ENCODE measurements at regions not wholly inside any gene's neighbourhood (a gene's known extent, or its start where the extent isn't known, plus 50 kb on each side); places are given as distances from the start of the nearest gene placed in this dataset.

DNA sequence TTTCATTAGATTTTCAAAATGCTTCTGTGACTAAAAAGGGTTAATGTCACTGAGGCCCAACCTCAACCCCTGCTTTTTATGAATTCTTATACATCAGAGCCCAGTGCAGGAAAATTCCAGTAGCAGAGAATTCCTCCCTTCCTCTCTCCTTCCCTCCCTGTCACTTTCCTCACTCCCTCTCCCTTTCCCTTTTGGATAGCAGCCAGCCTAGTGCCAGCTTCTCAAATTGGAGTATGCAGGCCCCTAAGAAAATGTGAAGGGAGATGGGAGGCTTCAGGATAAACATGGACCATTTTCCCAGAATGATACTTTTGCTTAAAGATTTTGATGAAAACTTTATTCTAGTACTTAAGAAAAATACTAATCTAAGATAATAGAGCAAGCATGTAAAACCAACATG is 507.4 kb downstream of the KDM4C start:
- H3K9me3 ChIP-seq (ENCODE audit: control insufficient read depth, insufficient read depth, low read depth, low read length) = no peaks in the 10 kb centered on the region
- H3K27ac ChIP-seq (ENCODE audit: extremely low read depth, low read depth, low read length) = no peak overlapping the region
- peaks cover 4% of the 10 kb centered on the region; the same call in 1 of the 2 replicates for H3K4me1 ChIP-seq (ENCODE audit: control insufficient read depth, insufficient read depth, low read length)
- ChIA-PET CTCF (no interaction called here), POLR2A (no interaction called here)
- no peak for TF ChIP-seq ZFHX2 (tag by site-specific recombination; conservative IDR thresholded peaks at IDR 0.05)
- TF ChIP-seq, protein P1, sequence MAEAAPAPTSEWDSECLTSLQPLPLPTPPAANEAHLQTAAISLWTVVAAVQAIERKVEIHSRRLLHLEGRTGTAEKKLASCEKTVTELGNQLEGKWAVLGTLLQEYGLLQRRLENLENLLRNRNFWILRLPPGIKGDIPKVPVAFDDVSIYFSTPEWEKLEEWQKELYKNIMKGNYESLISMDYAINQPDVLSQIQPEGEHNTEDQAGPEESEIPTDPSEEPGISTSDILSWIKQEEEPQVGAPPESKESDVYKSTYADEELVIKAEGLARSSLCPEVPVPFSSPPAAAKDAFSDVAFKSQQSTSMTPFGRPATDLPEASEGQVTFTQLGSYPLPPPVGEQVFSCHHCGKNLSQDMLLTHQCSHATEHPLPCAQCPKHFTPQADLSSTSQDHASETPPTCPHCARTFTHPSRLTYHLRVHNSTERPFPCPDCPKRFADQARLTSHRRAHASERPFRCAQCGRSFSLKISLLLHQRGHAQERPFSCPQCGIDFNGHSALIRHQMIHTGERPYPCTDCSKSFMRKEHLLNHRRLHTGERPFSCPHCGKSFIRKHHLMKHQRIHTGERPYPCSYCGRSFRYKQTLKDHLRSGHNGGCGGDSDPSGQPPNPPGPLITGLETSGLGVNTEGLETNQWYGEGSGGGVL (tag by site-specific recombination; IDR thresholded peaks at IDR 0.05) = 0 out of 2 replicates have a peak, but pooled peaks have one; percentile 28
- no peak for TF ChIP-seq ZNF341 (tag by site-specific recombination; IDR thresholded peaks at IDR 0.05; ENCODE audit: low read depth)
- no peak for TF ChIP-seq MZF1 (tag by site-specific recombination; IDR thresholded peaks at IDR 0.05; ENCODE audit: borderline replicate concordance)
- no peak for TF ChIP-seq ZSCAN30 (tag by site-specific recombination; IDR thresholded peaks at IDR 0.05)
- no peak for TF ChIP-seq ZXDB (tag by site-specific recombination; IDR thresholded peaks at IDR 0.05)
- TF ChIP-seq ZNF561 (tag by site-specific recombination; IDR thresholded peaks at IDR 0.05; ENCODE audit: borderline replicate concordance) = no peak
- no peak for TF ChIP-seq KLF10 (tag by site-specific recombination; IDR thresholded peaks at IDR 0.05)
- no peak overlapping the region for H3K4me3 ChIP-seq (ENCODE audit: low read depth, low read length)
- H3K36me3 ChIP-seq (ENCODE audit: control insufficient read depth in 2 of 2, insufficient read depth in 1 of 2, low read length in 2 of 2) = no peaks in the 10 kb centered on the region

DNA sequence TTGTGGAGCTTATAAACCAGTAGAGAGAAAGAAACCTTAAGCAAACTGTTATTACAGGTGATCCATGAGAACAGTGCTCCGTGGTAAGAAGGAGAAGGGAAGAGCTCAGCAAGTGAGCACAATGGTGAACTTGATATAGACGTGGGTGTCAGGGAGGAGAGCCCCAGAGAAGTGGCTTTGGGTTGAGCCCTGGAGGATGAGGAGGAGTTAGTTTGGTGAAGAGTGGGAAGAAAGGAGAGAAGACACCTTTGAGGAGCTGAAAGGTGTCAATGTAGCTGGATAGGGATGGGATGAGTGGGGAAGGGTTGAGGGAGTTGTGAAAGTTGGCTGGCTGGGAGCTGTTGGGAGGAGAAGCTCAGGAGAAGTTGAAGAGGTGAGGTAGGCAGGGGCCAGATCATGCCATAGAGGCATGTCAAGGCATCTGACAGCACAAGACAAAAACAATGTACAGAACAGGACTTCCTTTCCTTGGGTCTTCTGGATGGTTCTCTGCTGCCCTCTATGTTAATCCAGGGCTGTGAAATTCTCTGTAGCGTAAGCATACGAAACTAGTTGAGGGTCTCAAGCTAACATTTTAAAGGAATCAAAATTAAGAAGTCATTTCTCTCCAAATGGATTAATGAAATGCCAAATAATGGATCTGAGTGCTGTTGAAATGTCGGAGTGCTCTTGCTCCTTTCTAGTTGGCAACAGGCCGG is 501.9 kb downstream of the KDM4C start:
- Histone ChIP-seq H3K4me3 (ENCODE audit: low read depth, low read length) (no peak overlapping the region), H3K4me1 (ENCODE audit: control insufficient read depth, insufficient read depth, low read length) (no peaks in the 10 kb centered on the region), H3K9me3 (ENCODE audit: control insufficient read depth, insufficient read depth, low read depth, low read length) (no peaks in the 10 kb centered on the region), H3K36me3 (ENCODE audit: control insufficient read depth in 2 of 2, insufficient read depth in 1 of 2, low read length in 2 of 2) (no peaks in the 10 kb centered on the region), H3K27ac (ENCODE audit: extremely low read depth, low read depth, low read length) (no peak overlapping the region)
- ChIA-PET CTCF (interaction anchor here (1.2 kb wide), 2 partner anchors 8 to 37 kb away, joined by 3 to 5 read pairs; no protein-coding TSS in a partner anchor), POLR2A (no interaction called here)
- TF ChIP-seq EGR2 (tag by site-specific recombination; IDR thresholded peaks at IDR 0.05; ENCODE audit: low read depth) = peak; percentile 83
- TF ChIP-seq ZFHX2 (tag by site-specific recombination; conservative IDR thresholded peaks at IDR 0.05) = peak; percentile 58
- TF ChIP-seq, protein P2, sequence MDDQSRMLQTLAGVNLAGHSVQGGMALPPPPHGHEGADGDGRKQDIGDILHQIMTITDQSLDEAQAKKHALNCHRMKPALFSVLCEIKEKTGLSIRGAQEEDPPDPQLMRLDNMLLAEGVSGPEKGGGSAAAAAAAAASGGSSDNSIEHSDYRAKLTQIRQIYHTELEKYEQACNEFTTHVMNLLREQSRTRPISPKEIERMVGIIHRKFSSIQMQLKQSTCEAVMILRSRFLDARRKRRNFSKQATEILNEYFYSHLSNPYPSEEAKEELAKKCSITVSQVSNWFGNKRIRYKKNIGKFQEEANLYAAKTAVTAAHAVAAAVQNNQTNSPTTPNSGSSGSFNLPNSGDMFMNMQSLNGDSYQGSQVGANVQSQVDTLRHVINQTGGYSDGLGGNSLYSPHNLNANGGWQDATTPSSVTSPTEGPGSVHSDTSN (CRISPR knock-in tag; IDR thresholded peaks at IDR 0.05) = no peak

DNA sequence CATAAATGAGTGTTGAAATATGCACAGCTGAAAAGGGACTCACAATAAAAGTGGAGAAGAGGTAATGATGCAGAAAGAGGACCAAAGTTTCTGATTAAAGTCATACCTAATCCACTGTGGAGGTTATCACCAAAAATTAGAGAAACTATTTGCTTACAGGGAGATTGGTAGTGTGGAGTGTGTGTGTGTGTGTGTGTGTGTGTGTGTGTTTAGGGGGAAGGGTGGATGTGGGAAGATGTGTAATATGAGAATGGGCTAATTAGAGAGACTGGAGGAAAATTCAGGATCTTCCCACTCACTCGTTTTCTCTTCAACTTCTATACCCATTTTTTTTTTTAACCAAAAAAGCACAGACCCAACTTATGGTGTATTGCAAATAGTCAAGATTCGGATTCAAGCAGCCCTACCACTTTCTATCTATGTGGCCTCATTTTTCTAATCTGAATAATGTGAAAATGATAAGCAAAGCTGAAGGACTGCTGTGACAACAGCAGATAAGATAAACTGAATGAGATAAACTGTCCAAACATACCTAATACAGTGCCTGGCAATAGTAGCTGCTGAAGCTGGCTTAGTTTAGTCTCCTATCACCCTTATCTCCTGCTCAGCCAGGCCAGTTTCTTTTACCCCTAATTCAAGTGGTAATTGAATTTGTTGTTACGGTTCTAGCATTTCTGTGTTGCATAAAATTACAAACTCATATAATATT is 501.1 kb downstream of the KDM4C start:
- ChIA-PET CTCF (interaction anchor here (0.7 kb wide), 1 partner anchor 615 kb away, joined by 3 read pairs; no protein-coding TSS in a partner anchor), POLR2A (no interaction called here)
- no peaks in the 10 kb centered on the region for H3K36me3 ChIP-seq (ENCODE audit: control insufficient read depth in 2 of 2, insufficient read depth in 1 of 2, low read length in 2 of 2)
- no peaks in the 10 kb centered on the region for H3K9me3 ChIP-seq (ENCODE audit: control insufficient read depth, insufficient read depth, low read depth, low read length)
- no peak overlapping the region for H3K4me3 ChIP-seq (ENCODE audit: low read depth, low read length)
- H3K27ac ChIP-seq (ENCODE audit: extremely low read depth, low read depth, low read length) = no peak overlapping the region
- no peaks in the 10 kb centered on the region for H3K4me1 ChIP-seq (ENCODE audit: control insufficient read depth, insufficient read depth, low read length)
- TF ChIP-seq HOXA7 (CRISPR knock-in tag; IDR thresholded peaks at IDR 0.05; ENCODE audit: borderline replicate concordance) = no peak
- peak; percentile 85 for TF ChIP-seq EGR2 (tag by site-specific recombination; IDR thresholded peaks at IDR 0.05; ENCODE audit: low read depth)
- TF ChIP-seq GLI4 (tag by site-specific recombination; IDR thresholded peaks at IDR 0.05) = no peak
- TF ChIP-seq KLF10 (tag by site-specific recombination; IDR thresholded peaks at IDR 0.05) = no peak
- TF ChIP-seq ZXDB (tag by site-specific recombination; IDR thresholded peaks at IDR 0.05) = no peak
- TF ChIP-seq, protein P3, sequence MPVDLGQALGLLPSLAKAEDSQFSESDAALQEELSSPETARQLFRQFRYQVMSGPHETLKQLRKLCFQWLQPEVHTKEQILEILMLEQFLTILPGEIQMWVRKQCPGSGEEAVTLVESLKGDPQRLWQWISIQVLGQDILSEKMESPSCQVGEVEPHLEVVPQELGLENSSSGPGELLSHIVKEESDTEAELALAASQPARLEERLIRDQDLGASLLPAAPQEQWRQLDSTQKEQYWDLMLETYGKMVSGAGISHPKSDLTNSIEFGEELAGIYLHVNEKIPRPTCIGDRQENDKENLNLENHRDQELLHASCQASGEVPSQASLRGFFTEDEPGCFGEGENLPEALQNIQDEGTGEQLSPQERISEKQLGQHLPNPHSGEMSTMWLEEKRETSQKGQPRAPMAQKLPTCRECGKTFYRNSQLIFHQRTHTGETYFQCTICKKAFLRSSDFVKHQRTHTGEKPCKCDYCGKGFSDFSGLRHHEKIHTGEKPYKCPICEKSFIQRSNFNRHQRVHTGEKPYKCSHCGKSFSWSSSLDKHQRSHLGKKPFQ (tag by site-specific recombination; IDR thresholded peaks at IDR 0.05) = 0 out of 2 replicates have a peak, but pooled peaks have one; percentile 38
- TF ChIP-seq GLIS1 (tag by site-specific recombination; IDR thresholded peaks at IDR 0.05) = no peak
- TF ChIP-seq, protein P4, sequence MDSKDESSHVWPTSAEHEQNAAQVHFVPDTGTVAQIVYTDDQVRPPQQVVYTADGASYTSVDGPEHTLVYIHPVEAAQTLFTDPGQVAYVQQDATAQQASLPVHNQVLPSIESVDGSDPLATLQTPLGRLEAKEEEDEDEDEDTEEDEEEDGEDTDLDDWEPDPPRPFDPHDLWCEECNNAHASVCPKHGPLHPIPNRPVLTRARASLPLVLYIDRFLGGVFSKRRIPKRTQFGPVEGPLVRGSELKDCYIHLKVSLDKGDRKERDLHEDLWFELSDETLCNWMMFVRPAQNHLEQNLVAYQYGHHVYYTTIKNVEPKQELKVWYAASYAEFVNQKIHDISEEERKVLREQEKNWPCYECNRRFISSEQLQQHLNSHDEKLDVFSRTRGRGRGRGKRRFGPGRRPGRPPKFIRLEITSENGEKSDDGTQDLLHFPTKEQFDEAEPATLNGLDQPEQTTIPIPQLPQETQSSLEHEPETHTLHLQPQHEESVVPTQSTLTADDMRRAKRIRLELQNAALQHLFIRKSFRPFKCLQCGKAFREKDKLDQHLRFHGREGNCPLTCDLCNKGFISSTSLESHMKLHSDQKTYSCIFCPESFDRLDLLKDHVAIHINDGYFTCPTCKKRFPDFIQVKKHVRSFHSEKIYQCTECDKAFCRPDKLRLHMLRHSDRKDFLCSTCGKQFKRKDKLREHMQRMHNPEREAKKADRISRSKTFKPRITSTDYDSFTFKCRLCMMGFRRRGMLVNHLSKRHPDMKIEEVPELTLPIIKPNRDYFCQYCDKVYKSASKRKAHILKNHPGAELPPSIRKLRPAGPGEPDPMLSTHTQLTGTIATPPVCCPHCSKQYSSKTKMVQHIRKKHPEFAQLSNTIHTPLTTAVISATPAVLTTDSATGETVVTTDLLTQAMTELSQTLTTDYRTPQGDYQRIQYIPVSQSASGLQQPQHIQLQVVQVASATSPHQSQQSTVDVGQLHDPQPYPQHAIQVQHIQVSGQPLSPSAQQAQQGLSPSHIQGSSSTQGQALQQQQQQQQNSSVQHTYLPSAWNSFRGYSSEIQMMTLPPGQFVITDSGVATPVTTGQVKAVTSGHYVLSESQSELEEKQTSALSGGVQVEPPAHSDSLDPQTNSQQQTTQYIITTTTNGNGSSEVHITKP (tag by site-specific recombination; IDR thresholded peaks at IDR 0.05) = no peak
- no peak for TF ChIP-seq ZNF585B (tag by site-specific recombination; IDR thresholded peaks at IDR 0.05)
- TF ChIP-seq, protein P1 (tag by site-specific recombination; IDR thresholded peaks at IDR 0.05) = peak; percentile 46
- TF ChIP-seq ZNF132 (tag by site-specific recombination; IDR thresholded peaks at IDR 0.05; ENCODE audit: borderline replicate concordance) = no peak
- no peak for TF ChIP-seq ZNF626 (tag by site-specific recombination; IDR thresholded peaks at IDR 0.05)

Measured in HEK293 (cell line).